Vagina (tissue), 2 donors: ENCODE measurements at regions not wholly inside any gene's neighbourhood (a gene's known extent, or its start where the extent isn't known, plus 50 kb on each side); places are given as distances from the start of the nearest gene placed in this dataset.
"Not testable (repeated sequence)": the region's sequence is repeated elsewhere in the genome, so short reads cannot be mapped to it uniquely, and the experiment has no call there.

Experiments used
- POLR2A ChIP-seq, 2 donors: fragments of 450-650 bp; IDR thresholded peaks; one replicate each; pipeline ENCODE4 v1.6.1; 2017; ENCODE audit warnings: antibody characterized with exemption in 2 of 2, mild to moderate bottlenecking in 2 of 2, moderate library complexity in 2 of 2
- POLR2AphosphoS5 ChIP-seq, 2 donors: sonication (generic); formaldehyde crosslinking; IDR thresholded peaks; one replicate each; pipeline ENCODE4 v1.9.0; 2017; ENCODE audit warnings: antibody characterized with exemption in 2 of 2, mild to moderate bottlenecking in 2 of 2, low read depth in 1 of 2; ENCODE audit not compliant: insufficient read depth in 1 of 2
- TF ChIP-seq, protein P1 (sequence below), 3 experiments: fragments of 450-650 bp in 2 of 3; fragments of 200-600 bp in 1 of 3; sonication (generic) in 1 of 3; IDR thresholded peaks; one replicate each; pipeline ENCODE4 v1.5.1; 2017 to 2019; ENCODE audit warnings: antibody characterized with exemption in 3 of 3, mild to moderate bottlenecking in 2 of 3, moderate library complexity in 2 of 3

DNA sequence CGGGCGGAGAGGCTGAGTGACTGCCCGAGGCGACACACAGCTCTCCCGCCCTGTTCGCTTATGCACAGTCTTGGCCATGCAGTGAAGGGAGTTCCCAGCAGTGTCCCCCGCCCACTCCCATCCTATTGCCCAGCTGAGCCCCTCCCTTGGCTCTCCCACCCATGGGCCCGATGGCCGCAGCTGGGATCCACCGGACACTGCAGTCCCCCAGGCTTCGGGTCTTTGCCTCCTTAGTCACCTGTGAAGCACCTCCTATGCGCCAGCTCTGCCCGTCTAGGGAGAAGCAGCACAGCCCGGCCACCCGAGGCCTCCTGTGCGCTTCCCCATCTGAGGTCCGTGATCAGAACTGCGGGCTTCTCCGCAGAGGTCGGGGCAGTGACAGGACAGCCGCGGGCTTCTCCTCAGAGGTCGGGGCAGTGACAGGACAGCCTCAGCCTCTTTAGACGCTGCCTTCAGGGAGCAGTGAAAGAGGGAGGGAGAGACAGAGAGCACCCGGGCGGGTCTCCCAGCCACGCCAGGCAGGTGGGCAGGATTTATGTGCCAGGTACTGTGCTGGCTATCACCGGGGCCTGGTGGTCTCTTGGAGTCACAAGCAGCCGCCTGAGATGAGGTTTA lies 143.1 kb downstream of the LAT start:
- TF ChIP-seq, protein P1, sequence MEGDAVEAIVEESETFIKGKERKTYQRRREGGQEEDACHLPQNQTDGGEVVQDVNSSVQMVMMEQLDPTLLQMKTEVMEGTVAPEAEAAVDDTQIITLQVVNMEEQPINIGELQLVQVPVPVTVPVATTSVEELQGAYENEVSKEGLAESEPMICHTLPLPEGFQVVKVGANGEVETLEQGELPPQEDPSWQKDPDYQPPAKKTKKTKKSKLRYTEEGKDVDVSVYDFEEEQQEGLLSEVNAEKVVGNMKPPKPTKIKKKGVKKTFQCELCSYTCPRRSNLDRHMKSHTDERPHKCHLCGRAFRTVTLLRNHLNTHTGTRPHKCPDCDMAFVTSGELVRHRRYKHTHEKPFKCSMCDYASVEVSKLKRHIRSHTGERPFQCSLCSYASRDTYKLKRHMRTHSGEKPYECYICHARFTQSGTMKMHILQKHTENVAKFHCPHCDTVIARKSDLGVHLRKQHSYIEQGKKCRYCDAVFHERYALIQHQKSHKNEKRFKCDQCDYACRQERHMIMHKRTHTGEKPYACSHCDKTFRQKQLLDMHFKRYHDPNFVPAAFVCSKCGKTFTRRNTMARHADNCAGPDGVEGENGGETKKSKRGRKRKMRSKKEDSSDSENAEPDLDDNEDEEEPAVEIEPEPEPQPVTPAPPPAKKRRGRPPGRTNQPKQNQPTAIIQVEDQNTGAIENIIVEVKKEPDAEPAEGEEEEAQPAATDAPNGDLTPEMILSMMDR (IDR thresholded peaks at IDR 0.05) = not testable (repeated sequence)
- not testable (repeated sequence) for TF ChIP-seq POLR2A (IDR thresholded peaks at IDR 0.05); POLR2AphosphoS5 (IDR thresholded peaks at IDR 0.05; ENCODE audit: insufficient read depth in 1 of 2, low read depth in 1 of 2)
